ENCODE measurements at regions not wholly inside any gene's neighbourhood (a gene's known extent, or its start where the extent isn't known, plus 50 kb on each side); places are given as distances from the start of the nearest gene placed in this dataset.

DNA sequence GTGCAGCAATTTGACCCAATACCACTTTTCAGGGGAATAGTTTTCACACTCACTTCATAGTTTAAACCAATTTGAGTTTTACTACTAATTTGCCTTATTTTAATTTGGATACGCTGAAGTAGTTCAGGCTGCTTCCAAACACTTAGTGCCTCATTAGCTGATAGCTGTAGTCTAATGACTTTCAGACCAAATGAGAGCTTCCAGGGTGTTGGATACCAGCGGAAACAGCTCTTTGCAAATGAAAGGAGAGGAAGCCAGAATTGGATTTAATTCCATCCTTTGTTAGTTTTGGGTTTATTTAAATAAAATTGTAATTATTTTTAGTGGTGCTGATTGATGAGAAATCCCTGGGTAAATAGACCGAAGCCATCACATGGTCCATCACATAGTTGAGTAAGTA, 158.3 kb upstream of the SEL1L start:
- no peaks in the 10 kb centered on the region for H3K79me2 ChIP-seq (ENCODE audit: control insufficient read depth, insufficient read depth, low read length, poor library complexity)
- no peak for DNase-seq
- WGBS (ENCODE audit: extremely low coverage, insufficient coverage, insufficient read length) = no CpG with 5 or more reads among the region's 3 CpGs

DNA sequence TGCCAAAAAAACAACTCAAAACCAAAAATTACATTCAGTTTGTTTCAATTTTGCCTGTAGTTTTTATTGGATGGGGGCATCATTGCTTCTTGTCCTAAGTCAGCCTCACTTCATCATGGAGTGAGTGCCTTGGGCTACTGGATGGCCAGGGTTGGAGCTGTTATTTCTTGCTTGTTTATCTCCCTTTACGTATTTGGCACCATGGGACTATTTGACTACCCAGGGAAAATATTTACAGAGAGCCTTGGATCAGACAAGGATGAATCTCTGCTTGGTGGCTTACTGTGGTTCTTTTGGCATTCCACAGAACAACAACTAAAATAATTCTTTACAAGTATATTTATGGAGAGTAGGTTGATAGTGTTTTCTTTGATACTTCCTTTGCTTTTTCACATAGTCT, 160.8 kb upstream of the SEL1L start:
- no peaks in the 10 kb centered on the region for H3K27me3 ChIP-seq (ENCODE audit: insufficient read depth, low read length)
- no peak overlapping the region for H2AK5ac ChIP-seq (ENCODE audit: low read length)
- H3K79me2 ChIP-seq (ENCODE audit: control insufficient read depth, insufficient read depth, low read length, poor library complexity) = no peaks in the 10 kb centered on the region
- no CpG with 5 or more reads among the region's 1 CpG for WGBS (ENCODE audit: extremely low coverage, insufficient coverage, insufficient read length)
- no peak overlapping the region for H3K4me3 ChIP-seq (ENCODE audit: low read depth, low read length)
- H3K27ac ChIP-seq (ENCODE audit: low read depth, low read length) = no peak overlapping the region
- H3K36me3 ChIP-seq (ENCODE audit: control insufficient read depth in 1 of 2, insufficient read depth in 2 of 2, low read length in 2 of 2) = no peaks in the 10 kb centered on the region
- no peak overlapping the region for H3K4ac ChIP-seq (ENCODE audit: low read depth, low read length)
- no peak overlapping the region for H2BK120ac ChIP-seq (ENCODE audit: insufficient read depth, low read length, poor library complexity)
- no peak overlapping the region for H3K9ac ChIP-seq (ENCODE audit: low read length)
- no peak overlapping the region for H4K8ac ChIP-seq (ENCODE audit: low read depth, low read length)
- no peak for DNase-seq
- H3K4me1 ChIP-seq (ENCODE audit: control insufficient read depth in 1 of 2, insufficient read depth in 2 of 2, low read length in 2 of 2) = no peaks in the 10 kb centered on the region
- H3K9me3 ChIP-seq (ENCODE audit: insufficient read depth, low read depth, low read length) = no peaks in the 10 kb centered on the region
- H2AFZ ChIP-seq (ENCODE audit: insufficient read depth, low read length, poor library complexity) = no peak overlapping the region
- H3K23ac ChIP-seq (ENCODE audit: low read length) = no peak overlapping the region
- H4K91ac ChIP-seq (ENCODE audit: low read depth, low read length) = no peak overlapping the region
- no peak overlapping the region for H3K14ac ChIP-seq (ENCODE audit: low read length)
- no peak overlapping the region for H2BK5ac ChIP-seq (ENCODE audit: low read depth, low read length, poor library complexity)
- no peak overlapping the region for H4K12ac ChIP-seq (ENCODE audit: low read depth, low read length)
- no peak overlapping the region for H3K18ac ChIP-seq (ENCODE audit: low read length)
- no peak overlapping the region for H2BK12ac ChIP-seq (ENCODE audit: low read length)
- no peaks in the 10 kb centered on the region for H3K79me1 ChIP-seq (ENCODE audit: low read length)
- no peak overlapping the region for H3K4me2 ChIP-seq (ENCODE audit: low read length)

More for the DNA sequence above, 158.3 kb upstream of the SEL1L start:
- no peak overlapping the region for H3K23ac ChIP-seq (ENCODE audit: low read length)
- H3K9me3 ChIP-seq (ENCODE audit: insufficient read depth, low read depth, low read length) = no peaks in the 10 kb centered on the region
- no peak overlapping the region for H2BK5ac ChIP-seq (ENCODE audit: low read depth, low read length, poor library complexity)
- no peak overlapping the region for H3K4me3 ChIP-seq (ENCODE audit: low read depth, low read length)
- H2BK12ac ChIP-seq (ENCODE audit: low read length) = no peak overlapping the region
- no peak overlapping the region for H3K4ac ChIP-seq (ENCODE audit: low read depth, low read length)
- H2BK120ac ChIP-seq (ENCODE audit: insufficient read depth, low read length, poor library complexity) = no peak overlapping the region
- no peak overlapping the region for H2AK5ac ChIP-seq (ENCODE audit: low read length)
- no peak overlapping the region for H3K27ac ChIP-seq (ENCODE audit: low read depth, low read length)
- no peak overlapping the region for H3K14ac ChIP-seq (ENCODE audit: low read length)
- H3K79me1 ChIP-seq (ENCODE audit: low read length) = no peaks in the 10 kb centered on the region
- H3K18ac ChIP-seq (ENCODE audit: low read length) = no peak overlapping the region
- no peak overlapping the region for H3K4me2 ChIP-seq (ENCODE audit: low read length)
- H3K4me1 ChIP-seq (ENCODE audit: control insufficient read depth in 1 of 2, insufficient read depth in 2 of 2, low read length in 2 of 2) = no peaks in the 10 kb centered on the region
- H4K8ac ChIP-seq (ENCODE audit: low read depth, low read length) = no peak overlapping the region
- no peaks in the 10 kb centered on the region for H3K27me3 ChIP-seq (ENCODE audit: insufficient read depth, low read length)
- H3K36me3 ChIP-seq (ENCODE audit: control insufficient read depth in 1 of 2, insufficient read depth in 2 of 2, low read length in 2 of 2) = no peaks in the 10 kb centered on the region
- H4K12ac ChIP-seq (ENCODE audit: low read depth, low read length) = no peak overlapping the region
- no peak overlapping the region for H4K91ac ChIP-seq (ENCODE audit: low read depth, low read length)
- H3K9ac ChIP-seq (ENCODE audit: low read length) = no peak overlapping the region
- no peak overlapping the region for H2AFZ ChIP-seq (ENCODE audit: insufficient read depth, low read length, poor library complexity)

DNA sequence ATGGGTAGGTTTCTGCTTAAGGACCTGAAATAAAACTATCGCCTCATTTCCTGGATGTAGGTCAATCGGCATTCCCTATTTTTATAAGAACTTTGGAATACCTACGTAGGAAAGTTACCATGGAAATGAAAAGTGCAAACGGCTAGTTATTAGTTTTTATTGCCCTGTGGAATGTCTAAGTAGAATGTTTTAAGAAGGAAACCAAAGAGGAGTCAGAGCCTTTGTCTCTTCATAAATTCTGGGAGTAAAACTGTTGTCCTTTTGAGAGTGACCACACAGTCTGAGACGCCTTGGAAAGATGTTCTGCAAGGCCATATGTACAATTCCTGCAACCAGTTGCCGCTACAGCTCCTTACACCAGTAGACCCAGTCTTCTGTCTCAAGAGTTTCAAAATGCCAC, 176.0 kb upstream of the SEL1L start:
- no peak overlapping the region for H3K18ac ChIP-seq (ENCODE audit: low read length)
- no peak overlapping the region for H3K23ac ChIP-seq (ENCODE audit: low read length)
- WGBS (ENCODE audit: extremely low coverage, insufficient coverage, insufficient read length) = no CpG with 5 or more reads among the region's 6 CpGs
- H3K9me3 ChIP-seq (ENCODE audit: insufficient read depth, low read depth, low read length) = peaks cover 5% of the 10 kb centered on the region
- H4K8ac ChIP-seq (ENCODE audit: low read depth, low read length) = no peak overlapping the region
- H3K36me3 ChIP-seq (ENCODE audit: control insufficient read depth in 1 of 2, insufficient read depth in 2 of 2, low read length in 2 of 2) = no peaks in the 10 kb centered on the region
- peaks cover 0 to 8% of the 10 kb centered on the region in 2 experiments for H3K4me1 ChIP-seq (ENCODE audit: control insufficient read depth in 1 of 2, insufficient read depth in 2 of 2, low read length in 2 of 2)
- no peaks in the 10 kb centered on the region for H3K27me3 ChIP-seq (ENCODE audit: insufficient read depth, low read length)
- no peak overlapping the region for H4K12ac ChIP-seq (ENCODE audit: low read depth, low read length)
- no peak overlapping the region for H3K4ac ChIP-seq (ENCODE audit: low read depth, low read length)
- H3K4me3 ChIP-seq (ENCODE audit: low read depth, low read length) = no peak overlapping the region
- no peaks in the 10 kb centered on the region for H3K79me1 ChIP-seq (ENCODE audit: low read length)
- no peak for DNase-seq
- H2AFZ ChIP-seq (ENCODE audit: insufficient read depth, low read length, poor library complexity) = no peak overlapping the region
- no peak overlapping the region for H4K91ac ChIP-seq (ENCODE audit: low read depth, low read length)
- H2BK5ac ChIP-seq (ENCODE audit: low read depth, low read length, poor library complexity) = no peak overlapping the region
- H3K79me2 ChIP-seq (ENCODE audit: control insufficient read depth, insufficient read depth, low read length, poor library complexity) = no peaks in the 10 kb centered on the region
- no peak overlapping the region for H2BK12ac ChIP-seq (ENCODE audit: low read length)
- H3K14ac ChIP-seq (ENCODE audit: low read length) = no peak overlapping the region
- H2AK5ac ChIP-seq (ENCODE audit: low read length) = no peak overlapping the region
- H3K9ac ChIP-seq (ENCODE audit: low read length) = no peak overlapping the region
- no peak overlapping the region for H3K27ac ChIP-seq (ENCODE audit: low read depth, low read length)
- no peak overlapping the region for H2BK120ac ChIP-seq (ENCODE audit: insufficient read depth, low read length, poor library complexity)
- H3K4me2 ChIP-seq (ENCODE audit: low read length) = no peak overlapping the region

DNA sequence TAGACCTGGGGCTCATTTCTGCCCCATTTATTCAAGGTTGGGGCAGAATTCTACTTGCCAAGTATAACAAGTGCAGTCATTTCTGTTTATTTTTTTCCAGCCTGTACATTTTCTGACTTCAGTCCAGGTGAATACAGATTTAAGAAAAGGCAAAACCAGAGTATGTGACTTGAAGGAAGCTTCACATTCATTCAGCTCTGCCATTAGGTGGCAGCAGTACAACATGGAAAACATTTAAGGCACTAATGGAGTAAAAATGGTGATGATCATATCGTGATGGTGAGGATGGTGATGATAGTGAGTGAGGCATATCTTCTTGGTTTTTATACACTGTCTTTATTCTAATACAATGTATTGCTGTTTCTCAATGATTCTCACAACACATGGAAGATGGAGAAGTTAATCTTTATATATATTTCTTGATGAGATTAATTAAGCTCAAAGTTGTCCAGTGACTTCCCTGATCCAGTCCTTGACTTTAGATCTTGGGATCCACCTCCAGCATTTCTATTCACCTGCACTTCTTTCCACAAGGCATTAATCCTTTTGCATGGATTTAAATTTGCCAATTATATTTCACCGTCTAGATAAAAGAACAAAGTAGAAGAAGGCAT, 176.7 kb upstream of the SEL1L start:
- H3K9me3 ChIP-seq (ENCODE audit: insufficient read depth, low read depth, low read length) = no peaks in the 10 kb centered on the region
- H2BK5ac ChIP-seq (ENCODE audit: low read depth, low read length, poor library complexity) = no peak overlapping the region
- H3K18ac ChIP-seq (ENCODE audit: low read length) = no peak overlapping the region
- H3K14ac ChIP-seq (ENCODE audit: low read length) = no peak overlapping the region
- H4K12ac ChIP-seq (ENCODE audit: low read depth, low read length) = no peak overlapping the region
- no peak overlapping the region for H2BK120ac ChIP-seq (ENCODE audit: insufficient read depth, low read length, poor library complexity)
- H3K4me3 ChIP-seq (ENCODE audit: low read depth, low read length) = no peak overlapping the region
- H3K79me1 ChIP-seq (ENCODE audit: low read length) = peaks cover 3% of the 10 kb centered on the region
- no peak overlapping the region for H2AK5ac ChIP-seq (ENCODE audit: low read length)
- no peak overlapping the region for H3K9ac ChIP-seq (ENCODE audit: low read length)
- H3K23ac ChIP-seq (ENCODE audit: low read length) = no peak overlapping the region
- no peak overlapping the region for H2AFZ ChIP-seq (ENCODE audit: insufficient read depth, low read length, poor library complexity)
- H3K27me3 ChIP-seq (ENCODE audit: insufficient read depth, low read length) = no peaks in the 10 kb centered on the region
- no peak overlapping the region for H4K91ac ChIP-seq (ENCODE audit: low read depth, low read length)
- peaks cover 0 to 10% of the 10 kb centered on the region in 2 experiments for H3K4me1 ChIP-seq (ENCODE audit: control insufficient read depth in 1 of 2, insufficient read depth in 2 of 2, low read length in 2 of 2)
- H3K79me2 ChIP-seq (ENCODE audit: control insufficient read depth, insufficient read depth, low read length, poor library complexity) = peaks cover 2% of the 10 kb centered on the region
- H3K4me2 ChIP-seq (ENCODE audit: low read length) = no peak overlapping the region
- WGBS (ENCODE audit: extremely low coverage, insufficient coverage, insufficient read length) = no CpG with 5 or more reads among the region's 2 CpGs
- no peak overlapping the region for H4K8ac ChIP-seq (ENCODE audit: low read depth, low read length)
- peak in 1 of 2 donors; percentile 43 for DNase-seq
- no peaks in the 10 kb centered on the region for H3K36me3 ChIP-seq (ENCODE audit: control insufficient read depth in 1 of 2, insufficient read depth in 2 of 2, low read length in 2 of 2)
- H3K27ac ChIP-seq (ENCODE audit: low read depth, low read length) = no peak overlapping the region
- no peak overlapping the region for H2BK12ac ChIP-seq (ENCODE audit: low read length)
- no peak overlapping the region for H3K4ac ChIP-seq (ENCODE audit: low read depth, low read length)
